Right hindlimb (tissue), 1 donor: ENCODE measurements at regions not wholly inside any gene's neighbourhood (a gene's known extent, or its start where the extent isn't known, plus 50 kb on each side); places are given as distances from the start of the nearest gene placed in this dataset.

Source experiments
- DNase-seq: peaks from one replicate; pipeline ENCODE4 v3.0.0-alpha.2; 2018

GRCh38 chr7:130999926-131000325, 265.9 kb upstream of the KLF14 start:
- no peak for DNase-seq

GRCh38 chr7:131000389-131000788, 266.4 kb upstream of the KLF14 start:
- no peak for DNase-seq

- DNase-seq, result no peak
These were observed 266.9 kb upstream of the KLF14 start for GRCh38 chr7:131000873-131001272.

GRCh38 chr7:131002600-131002999, 268.6 kb upstream of the KLF14 start:
- no peak for DNase-seq

GRCh38 chr7:131003634-131004033, 269.6 kb upstream of the KLF14 start:
- no peak for DNase-seq

GRCh38 chr7:131004371-131004770, 270.4 kb upstream of the KLF14 start:
- no peak for DNase-seq

GRCh38 chr7:131007439-131008330, 273.7 kb upstream of the KLF14 start:
- peak; percentile 65 for DNase-seq

- no peak for DNase-seq
These were observed 275.1 kb upstream of the KLF14 start for GRCh38 chr7:131008840-131009711.

- no peak for DNase-seq
These were observed 276.2 kb upstream of the KLF14 start for GRCh38 chr7:131010029-131010716.

GRCh38 chr7:131010717-131011431, 276.9 kb upstream of the KLF14 start:
- DNase-seq, result no peak

GRCh38 chr7:131011432-131011742, 277.4 kb upstream of the KLF14 start:
- no peak for DNase-seq

- no peak for DNase-seq
These were observed 278.0 kb upstream of the KLF14 start for GRCh38 chr7:131011976-131012375.

- no peak for DNase-seq
These were observed 278.5 kb upstream of the KLF14 start for GRCh38 chr7:131012477-131013031.

- DNase-seq, result no peak
These were observed 279.7 kb upstream of the KLF14 start for GRCh38 chr7:131013716-131014115.

GRCh38 chr7:131014906-131015656, 281.1 kb upstream of the KLF14 start:
- DNase-seq, result no peak

- no peak for DNase-seq
These were observed 281.6 kb upstream of the KLF14 start for GRCh38 chr7:131015657-131015958.

- no peak for DNase-seq
These were observed 282.2 kb upstream of the KLF14 start for GRCh38 chr7:131016230-131016629.

GRCh38 chr7:131019351-131019750, 285.3 kb upstream of the KLF14 start:
- DNase-seq, result no peak

GRCh38 chr7:131020759-131021261, 286.8 kb upstream of the KLF14 start:
- no peak for DNase-seq

GRCh38 chr7:131021460-131021859, 287.5 kb upstream of the KLF14 start:
- DNase-seq, result no peak

- DNase-seq, result no peak
These were observed 287.9 kb upstream of the KLF14 start for GRCh38 chr7:131021902-131022301.
